Epithelial cell of esophagus (primary cell): ENCODE measurements at regions not wholly inside any gene's neighbourhood (a gene's known extent, or its start where the extent isn't known, plus 50 kb on each side); places are given as distances from the start of the nearest gene placed in this dataset.

ENCODE experiments used
- DNase-seq: peaks from one replicate; pipeline ENCODE4 v3.0.0; 2010; ENCODE audit warnings: low read depth
- H3K4me3 ChIP-seq: 2 replicates; pipeline ENCODE4 v1.5.1; 2011; ENCODE audit warnings: mild to moderate bottlenecking, low read length, control low read depth
- CTCF ChIP-seq: IDR thresholded peaks from 2 replicates; pipeline ENCODE4 v1.5.1; 2011; ENCODE audit warnings: low read depth, mild to moderate bottlenecking, low read length, control low read depth, inconsistent platforms; ENCODE audit not compliant: insufficient read depth; ENCODE audit errors: missing control alignments

- DNase-seq = no peak
- H3K4me3 ChIP-seq = no peak overlapping the region
These were observed 372.0 kb upstream of the B3GAT1 start for GRCh38 chr11:134784046-134784445.

GRCh38 chr11:134783234-134783633 lies 371.2 kb upstream of the B3GAT1 start:
- TF ChIP-seq CTCF = no peak
- DNase-seq = no peak
- no peak overlapping the region for H3K4me3 ChIP-seq

More at GRCh38 chr11:134784046-134784445, 372.0 kb upstream of the B3GAT1 start:
- no peak for TF ChIP-seq CTCF

- TF ChIP-seq CTCF = no peak
- no peak for DNase-seq
- H3K4me3 ChIP-seq = no peak overlapping the region
These were observed 369.4 kb upstream of the B3GAT1 start for GRCh38 chr11:134781380-134781866.

GRCh38 chr11:134780486-134781147 lies 368.6 kb upstream of the B3GAT1 start:
- TF ChIP-seq CTCF = no peak
- no peak for DNase-seq
- no peak overlapping the region for H3K4me3 ChIP-seq

- no peak for DNase-seq
- no peak for TF ChIP-seq CTCF
- no peak overlapping the region for H3K4me3 ChIP-seq
These were observed 367.1 kb upstream of the B3GAT1 start for GRCh38 chr11:134779179-134779578.

GRCh38 chr11:134768463-134768862 lies 356.4 kb upstream of the B3GAT1 start:
- no peak for DNase-seq
- no peak overlapping the region for H3K4me3 ChIP-seq
- no peak for TF ChIP-seq CTCF

- no peak overlapping the region for H3K4me3 ChIP-seq
- TF ChIP-seq CTCF = no peak
- no peak for DNase-seq
These were observed 353.5 kb upstream of the B3GAT1 start for GRCh38 chr11:134765565-134765964.
